MM.1S (cell line): ENCODE measurements at regions not wholly inside any gene's neighbourhood (a gene's known extent, or its start where the extent isn't known, plus 50 kb on each side); places are given as distances from the start of the nearest gene placed in this dataset.
A peak's percentile ranks its signal among the peaks of the same experiment; 100 is the strongest.

Experiments used
- EZH2 ChIP-seq: fragments of 300-600 bp; sonication (generic); optimal IDR thresholded peaks from 2 replicates; pipeline ENCODE3; 2017; ENCODE audit warnings: low read depth, mild to moderate bottlenecking, antibody characterized with exemption, low read length, mixed read lengths
- EZH2phosphoT487 ChIP-seq: fragments of 300-600 bp; sonication (generic); IDR thresholded peaks from 2 replicates; pipeline ENCODE4 v1.6.1; 2018; ENCODE audit warnings: antibody characterized with exemption, low read length
- TF ChIP-seq, protein P1 (sequence below): fragments of 300-600 bp; sonication (generic); IDR thresholded peaks from 2 replicates; pipeline ENCODE4 v1.5.1; 2016; ENCODE audit warnings: antibody characterized with exemption, low read length, mixed read lengths

DNA sequence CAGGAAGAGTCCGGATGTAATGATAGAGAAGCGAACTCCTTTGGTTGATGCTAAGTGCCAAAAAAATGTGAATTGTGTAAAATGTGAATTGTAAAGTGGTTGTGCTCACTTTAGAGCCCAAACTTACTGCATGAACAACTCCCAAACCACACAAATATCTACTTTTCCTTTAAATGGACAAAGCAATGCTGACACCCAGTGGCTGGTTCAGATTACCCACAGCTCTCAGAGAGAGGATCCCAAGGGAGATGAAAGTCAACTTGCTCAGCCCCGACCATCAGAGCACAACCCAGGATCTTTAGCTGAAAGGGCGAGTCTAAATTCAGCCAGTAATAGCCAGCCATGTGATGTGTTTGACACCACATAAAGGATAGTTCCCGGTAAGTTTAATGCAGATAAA lies 133.7 kb downstream of the NMUR2 start:
- no peak for TF ChIP-seq EZH2
- TF ChIP-seq, protein P1, sequence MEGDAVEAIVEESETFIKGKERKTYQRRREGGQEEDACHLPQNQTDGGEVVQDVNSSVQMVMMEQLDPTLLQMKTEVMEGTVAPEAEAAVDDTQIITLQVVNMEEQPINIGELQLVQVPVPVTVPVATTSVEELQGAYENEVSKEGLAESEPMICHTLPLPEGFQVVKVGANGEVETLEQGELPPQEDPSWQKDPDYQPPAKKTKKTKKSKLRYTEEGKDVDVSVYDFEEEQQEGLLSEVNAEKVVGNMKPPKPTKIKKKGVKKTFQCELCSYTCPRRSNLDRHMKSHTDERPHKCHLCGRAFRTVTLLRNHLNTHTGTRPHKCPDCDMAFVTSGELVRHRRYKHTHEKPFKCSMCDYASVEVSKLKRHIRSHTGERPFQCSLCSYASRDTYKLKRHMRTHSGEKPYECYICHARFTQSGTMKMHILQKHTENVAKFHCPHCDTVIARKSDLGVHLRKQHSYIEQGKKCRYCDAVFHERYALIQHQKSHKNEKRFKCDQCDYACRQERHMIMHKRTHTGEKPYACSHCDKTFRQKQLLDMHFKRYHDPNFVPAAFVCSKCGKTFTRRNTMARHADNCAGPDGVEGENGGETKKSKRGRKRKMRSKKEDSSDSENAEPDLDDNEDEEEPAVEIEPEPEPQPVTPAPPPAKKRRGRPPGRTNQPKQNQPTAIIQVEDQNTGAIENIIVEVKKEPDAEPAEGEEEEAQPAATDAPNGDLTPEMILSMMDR = peak; percentile 40
- TF ChIP-seq EZH2phosphoT487 = no peak
